GM12878 (cell line): ENCODE measurements at regions not wholly inside any gene's neighbourhood (a gene's known extent, or its start where the extent isn't known, plus 50 kb on each side); places are given as distances from the start of the nearest gene placed in this dataset.

ENCODE experiments used
- ATAC-seq: fragments of 200-7000 bp; cut with Tn5 transposase; 3 replicates; pipeline ENCODE4 v1.9.1; 2020; ENCODE audit warnings: mild to moderate bottlenecking, moderate library complexity
- BruUV-seq: library from RNA; stranded (reverse); fragments of 400-500 nt; replicated peaks from 2 replicates; lab custom pipeline; 2021; lab: Mats Ljungman, UMichigan
- CTCF ChIA-PET: fragments of 300-600 bp; sonication (Branson Sonifier 250); formaldehyde crosslinking; extraction: SDS; loops from one replicate; lab custom pipeline; 2021; ENCODE audit warnings: inconsistent platforms; lab: Yijun Ruan, JAX
- POLR2A ChIA-PET: fragments of 350-600 bp; formaldehyde crosslinking; extraction: SDS; loops from one replicate; lab custom pipeline; 2021; ENCODE audit warnings: inconsistent platforms; lab: Charles Lee
- RAD21 ChIA-PET: fragments of 300-600 bp; sonication (Branson Sonifier 250); formaldehyde crosslinking; loops from one replicate; lab custom pipeline; 2023; ENCODE audit warnings: antibody characterized with exemption; ENCODE audit not compliant: unreplicated experiment; lab: Charles Lee
- SMC1A ChIA-PET: fragments of 300-600 bp; sonication (Branson Sonifier 250); formaldehyde crosslinking; loops from one replicate; lab custom pipeline; 2023; ENCODE audit not compliant: unreplicated experiment, uncharacterized antibody; lab: Charles Lee
- DNase-seq: peaks from one replicate; pipeline ENCODE4 v3.0.0-alpha.2; 2011; ENCODE audit warnings: low read depth, low spot score
- FAIRE-seq: peaks from 3 replicates; lab custom pipeline; 2011; peaks lifted over from hg19 to GRCh38; lab: Jason Lieb, UNC
- H2AFZ ChIP-seq: 2 replicates; pipeline ENCODE4 v1.6.0; 2011; ENCODE audit warnings: low read depth, low read length, control low read depth; ENCODE audit not compliant: control insufficient read depth
- H3K27ac ChIP-seq: 2 replicates; pipeline ENCODE4 v1.5.1; 2011; ENCODE audit warnings: control low read depth; ENCODE audit not compliant: control insufficient read depth, insufficient read depth
- H3K27me3 ChIP-seq, 2 experiments: replicated peaks in 1 of 2; 2 replicates each; pipeline versions ENCODE4 v1.6.0 to v1.6.1; 2011; ENCODE audit warnings: low read length in 1 of 2; ENCODE audit not compliant: control insufficient read depth in 2 of 2, insufficient read depth in 2 of 2
- H3K36me3 ChIP-seq, 2 experiments: 2 replicates each; pipeline ENCODE4 v1.5.1; 2011; ENCODE audit warnings: low read length in 1 of 2; ENCODE audit not compliant: control insufficient read depth in 2 of 2, insufficient read depth in 2 of 2
- H3K4me1 ChIP-seq: 2 replicates; pipeline ENCODE4 v1.6.1; 2011; ENCODE audit warnings: mild to moderate bottlenecking, low read length, moderate library complexity, mixed read lengths; ENCODE audit not compliant: control insufficient read depth, insufficient read depth
- H3K4me2 ChIP-seq: 2 replicates; pipeline ENCODE4 v1.6.0; 2011; ENCODE audit warnings: control low read depth; ENCODE audit not compliant: control insufficient read depth, insufficient read depth
- H3K4me3 ChIP-seq: fragments of 200-600 bp; sonication (generic); 2 replicates; pipeline ENCODE4 v1.5.1; 2016
- H3K79me2 ChIP-seq: 2 replicates; pipeline ENCODE4 v1.6.0; 2011; ENCODE audit warnings: low read length; ENCODE audit not compliant: control insufficient read depth, insufficient read depth
- H3K9ac ChIP-seq: 2 replicates; pipeline ENCODE4 v1.8.0; 2011; ENCODE audit warnings: low read length, control low read depth, mixed read lengths; ENCODE audit not compliant: control insufficient read depth, insufficient read depth
- H3K9me3 ChIP-seq: replicated peaks from 3 replicates; pipeline ENCODE4 v1.5.1; 2011; ENCODE audit warnings: mild to moderate bottlenecking, low read length; ENCODE audit not compliant: control insufficient read depth, insufficient read depth
- H4K20me1 ChIP-seq: 2 replicates; pipeline ENCODE4 v1.6.0; 2011; ENCODE audit not compliant: control insufficient read depth, insufficient read depth
- BCLAF1 ChIP-seq: fragments of 450-650 bp; IDR thresholded peaks from 2 replicates; pipeline ENCODE4 v1.6.1; 2017; ENCODE audit warnings: antibody characterized with exemption, mild to moderate bottlenecking, moderate library complexity
- CBX5 ChIP-seq: sonication (generic); IDR thresholded peaks from 2 replicates; pipeline ENCODE4 v1.6.1; 2016; ENCODE audit warnings: low read depth, moderate library complexity, mild to moderate bottlenecking, inconsistent platforms
- CEBPB ChIP-seq, 2 experiments: fragments of 150-350 bp in 1 of 2; IDR thresholded peaks; 2 replicates each; pipeline ENCODE4 v1.6.1; 2012 to 2014; ENCODE audit warnings: low read depth in 2 of 2, low read length in 2 of 2, borderline replicate concordance in 1 of 2, inconsistent platforms in 1 of 2
- JUND ChIP-seq: IDR thresholded peaks from 2 replicates; pipeline ENCODE4 v1.6.1; 2012; ENCODE audit warnings: low read depth, mild to moderate bottlenecking, low read length, improper control_type of control experiment, moderate library complexity
- KLF5 ChIP-seq: fragments of 450-650 bp; IDR thresholded peaks from 2 replicates; pipeline ENCODE4 v1.6.1; 2014; ENCODE audit warnings: mild to moderate bottlenecking; ENCODE audit not compliant: partially characterized antibody
- MTA3 ChIP-seq: IDR thresholded peaks from 2 replicates; pipeline ENCODE4 v1.6.1; 2012; ENCODE audit warnings: low read length, inconsistent platforms, borderline replicate concordance
- MYB ChIP-seq: fragments of 150-350 bp; IDR thresholded peaks from 2 replicates; pipeline ENCODE4 v1.6.1; 2014; ENCODE audit warnings: mild to moderate bottlenecking, low read depth, low read length, borderline replicate concordance
- NBN ChIP-seq: fragments of 450-650 bp; IDR thresholded peaks from 2 replicates; pipeline ENCODE4 v1.6.1; 2016
- RAD51 ChIP-seq: fragments of 450-650 bp; IDR thresholded peaks from 2 replicates; pipeline ENCODE4 v1.6.1; 2016; ENCODE audit warnings: moderate library complexity, mild to moderate bottlenecking, inconsistent platforms
- SREBF1 ChIP-seq: IDR thresholded peaks from 2 replicates; pipeline ENCODE4 v1.6.1; 2012; ENCODE audit warnings: mild to moderate bottlenecking, low read length
- TCF7 ChIP-seq: IDR thresholded peaks from 2 replicates; pipeline ENCODE4 v1.6.1; 2014; ENCODE audit warnings: antibody characterized with exemption, borderline replicate concordance
- YY1 ChIP-seq: IDR thresholded peaks from 2 replicates; pipeline ENCODE4 v1.6.1; 2011; ENCODE audit warnings: low read depth, mild to moderate bottlenecking, low read length
- WGBS: methylation state at CpG from one replicate; pipeline ENCODE4 v1.1.6; 2016; ENCODE audit warnings: low lambda C conversion rate; ENCODE audit not compliant: insufficient replicate concordance, insufficient coverage; ENCODE audit errors: missing lambda C conversion rate; 5-methylcytosine and 5-hydroxymethylcytosine counted together
- in situ Hi-C: fragments of 300-500 bp; cut with MboI; formaldehyde crosslinking; loops from 9 replicates; pipeline ENCODE4 v1.14.3; 2018; ENCODE audit warnings: mixed read lengths
- intact Hi-C: fragments of 100-400 bp; cut with micrococcal nuclease; formaldehyde crosslinking; loops from one replicate; pipeline ENCODE4 v1.14.2; 2022; ENCODE audit not compliant: unreplicated experiment

- CTCF ChIA-PET = no interaction called here
- Histone ChIP-seq H2AFZ (no peak overlapping the region), H3K79me2 (no peaks in the 10 kb centered on the region), H4K20me1 (no peaks in the 10 kb centered on the region), H3K27ac (no peak overlapping the region)
- DNase-seq (no peak), ATAC-seq (no peak)
- intact Hi-C loops = no loop called here
- RAD21 ChIA-PET = no interaction called here
- TF ChIP-seq BCLAF1 (no peak), RAD51 (no peak)
- TF ChIP-seq, all 136 proteins: peak for 0
- no peaks in the 10 kb centered on the region; a peak in 1 of 4 replicates for H3K27me3 ChIP-seq
- BruUV-seq = no TSS peak
- 37% methylated on average over 4 of the region's 4 CpGs for WGBS
- H3K36me3 ChIP-seq = no peaks in the 10 kb centered on the region
- in situ Hi-C loops = no loop called here
- H3K4me2 ChIP-seq = no peak overlapping the region
- no peak for FAIRE-seq
- no peaks in the 10 kb centered on the region for H3K9me3 ChIP-seq
- peaks cover 11% of the 10 kb centered on the region for H3K4me1 ChIP-seq
- ChIA-PET SMC1A (no interaction called here), POLR2A (no interaction called here)
- H3K9ac ChIP-seq = no peak overlapping the region
- H3K4me3 ChIP-seq = no peak overlapping the region
Measured at GRCh38 chr2:128796321-128796720, 477.7 kb upstream of the HS6ST1 start.

GRCh38 chr2:128797092-128797491 lies 478.4 kb upstream of the HS6ST1 start:
- Histone ChIP-seq H3K4me2 (no peak overlapping the region), H4K20me1 (no peaks in the 10 kb centered on the region), H3K27ac (no peak overlapping the region), H3K4me1 (peaks cover 11% of the 10 kb centered on the region), H3K27me3 (no peaks in the 10 kb centered on the region; a peak in 1 of 4 replicates), H3K79me2 (no peaks in the 10 kb centered on the region), H2AFZ (no peak overlapping the region), H3K4me3 (no peak overlapping the region), H3K9ac (no peak overlapping the region), H3K36me3 (no peaks in the 10 kb centered on the region), H3K9me3 (no peaks in the 10 kb centered on the region)
- intact Hi-C loops = no loop called here
- CTCF ChIA-PET = no interaction called here
- POLR2A ChIA-PET = no interaction called here
- no TSS peak for BruUV-seq
- FAIRE-seq = no peak
- WGBS = 4% methylated on average over 4 of the region's 4 CpGs
- TF ChIP-seq MTA3 = no peak
- TF ChIP-seq KLF5 = no peak
- TF ChIP-seq SREBF1 = no peak
- no peak for TF ChIP-seq JUND
- TF ChIP-seq TCF7 = no peak
- TF ChIP-seq YY1 = no peak
- no peak for TF ChIP-seq CBX5
- no peak for TF ChIP-seq NBN
- no peak for TF ChIP-seq CEBPB (IDR thresholded peaks at IDR 0.05; ENCODE audit: borderline replicate concordance in 1 of 2, low read depth in 2 of 2, low read length in 2 of 2)
- no peak for TF ChIP-seq MYB
- no peak for ATAC-seq
- RAD21 ChIA-PET = no interaction called here
- SMC1A ChIA-PET = no interaction called here
- in situ Hi-C loops = no loop called here
- no peak for DNase-seq
